ENCODE measurements at regions not wholly inside any gene's neighbourhood (a gene's known extent, or its start where the extent isn't known, plus 50 kb on each side); places are given as distances from the start of the nearest gene placed in this dataset.

DNA sequence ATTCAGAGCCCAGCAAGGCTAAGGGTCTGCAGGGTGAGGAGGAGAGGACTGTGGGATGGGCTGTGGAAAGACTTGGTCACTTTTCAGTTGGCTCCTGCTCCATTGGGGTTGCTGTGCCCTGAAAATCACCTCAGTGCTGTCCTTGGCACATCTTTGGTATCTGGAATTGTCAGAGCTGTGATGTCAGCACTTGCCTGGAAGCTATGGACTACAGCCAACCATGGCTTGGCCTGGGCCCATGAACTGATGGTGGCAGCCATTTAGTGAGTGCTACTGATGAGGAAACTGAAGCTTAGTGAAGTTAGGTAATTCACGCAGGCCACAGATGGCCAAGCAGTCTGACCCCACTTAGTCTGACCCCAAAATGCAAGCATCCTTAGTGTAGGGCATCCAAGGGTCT lies 121.8 kb upstream of the SERPINE2 start:
- Histone ChIP-seq H3K4me3 (no peak overlapping the region), H3K9me3 (no peaks in the 10 kb centered on the region), H3K27ac (no peak overlapping the region), H3K36me3 (no peaks in the 10 kb centered on the region), H3K27me3 (no peaks in the 10 kb centered on the region), H3K4me1 (peaks cover 0 to 54% (median 0%) of the 10 kb centered on the region in 9 donors)
- peak; percentile 29 to 42 for DNase-seq
- TF ChIP-seq, protein P1, sequence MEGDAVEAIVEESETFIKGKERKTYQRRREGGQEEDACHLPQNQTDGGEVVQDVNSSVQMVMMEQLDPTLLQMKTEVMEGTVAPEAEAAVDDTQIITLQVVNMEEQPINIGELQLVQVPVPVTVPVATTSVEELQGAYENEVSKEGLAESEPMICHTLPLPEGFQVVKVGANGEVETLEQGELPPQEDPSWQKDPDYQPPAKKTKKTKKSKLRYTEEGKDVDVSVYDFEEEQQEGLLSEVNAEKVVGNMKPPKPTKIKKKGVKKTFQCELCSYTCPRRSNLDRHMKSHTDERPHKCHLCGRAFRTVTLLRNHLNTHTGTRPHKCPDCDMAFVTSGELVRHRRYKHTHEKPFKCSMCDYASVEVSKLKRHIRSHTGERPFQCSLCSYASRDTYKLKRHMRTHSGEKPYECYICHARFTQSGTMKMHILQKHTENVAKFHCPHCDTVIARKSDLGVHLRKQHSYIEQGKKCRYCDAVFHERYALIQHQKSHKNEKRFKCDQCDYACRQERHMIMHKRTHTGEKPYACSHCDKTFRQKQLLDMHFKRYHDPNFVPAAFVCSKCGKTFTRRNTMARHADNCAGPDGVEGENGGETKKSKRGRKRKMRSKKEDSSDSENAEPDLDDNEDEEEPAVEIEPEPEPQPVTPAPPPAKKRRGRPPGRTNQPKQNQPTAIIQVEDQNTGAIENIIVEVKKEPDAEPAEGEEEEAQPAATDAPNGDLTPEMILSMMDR (IDR thresholded peaks at IDR 0.05): no peak
- intact Hi-C loops (cut with DNase I): no loop called here
- 71 to 78% methylated on average over 1 of the region's 1 CpG for WGBS, 2 donors
- ATAC-seq: peak in 4 of 8 donors; percentile 23 to 55 (median 38)

DNA sequence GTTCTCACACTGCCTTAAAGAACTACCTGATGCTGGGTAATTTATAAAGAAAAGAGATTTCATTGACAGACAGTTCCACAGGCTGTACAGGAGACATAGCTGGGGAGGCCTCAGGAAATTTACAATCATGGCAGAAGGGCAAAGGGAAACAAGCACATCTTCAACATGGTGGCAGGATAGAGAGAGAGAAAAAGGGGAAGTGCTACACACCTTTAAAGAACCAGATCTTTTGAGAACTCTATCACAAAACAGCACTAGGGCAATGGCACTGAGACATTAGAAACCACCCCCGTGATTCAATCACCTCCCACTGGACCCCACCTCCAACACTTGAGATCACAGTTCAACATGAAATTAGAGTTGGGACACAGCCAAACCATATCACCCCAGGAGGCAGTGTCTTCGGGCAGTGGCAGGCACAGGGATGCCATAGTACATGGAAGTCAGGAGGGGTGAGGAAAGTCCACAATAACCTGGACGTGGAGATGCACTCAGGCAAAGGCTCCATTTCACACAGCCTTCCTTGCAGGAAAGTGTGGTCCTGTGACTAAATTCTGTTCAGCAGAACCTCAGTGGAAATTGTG lies 120.4 kb upstream of the SERPINE2 start:
- H3K9me3 ChIP-seq: no peaks in the 10 kb centered on the region
- H3K27ac ChIP-seq: no peak overlapping the region
- ATAC-seq: no peak
- H3K27me3 ChIP-seq: no peaks in the 10 kb centered on the region
- no peak overlapping the region for H3K4me3 ChIP-seq
- H3K4me1 ChIP-seq: peaks cover 0 to 40% (median 0%) of the 10 kb centered on the region in 9 donors
- intact Hi-C loops (cut with DNase I): no loop called here
- 84 to 85% methylated on average over 3 of the region's 3 CpGs for WGBS, 2 donors
- DNase-seq: no peak
- TF ChIP-seq, protein P1 (IDR thresholded peaks at IDR 0.05): no peak
- H3K36me3 ChIP-seq: no peaks in the 10 kb centered on the region

DNA sequence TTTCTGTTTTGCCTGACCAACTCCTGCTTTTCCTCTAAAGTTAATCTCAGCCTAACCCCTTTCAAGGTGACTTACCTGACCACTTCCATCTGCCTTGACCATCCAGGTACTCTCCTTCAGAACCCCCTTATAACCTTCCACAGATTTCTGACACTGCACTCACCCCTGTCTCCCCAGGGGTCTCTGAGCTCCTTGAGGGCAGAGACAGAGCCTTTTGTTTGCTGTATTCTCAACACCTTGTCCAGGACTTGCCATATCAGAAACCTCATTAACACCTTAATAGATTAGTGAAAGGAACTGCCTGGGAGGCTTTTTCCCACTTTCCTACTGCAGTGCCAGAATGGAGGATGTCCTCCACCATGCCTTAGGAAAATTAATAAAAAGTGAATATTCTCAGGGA lies 119.7 kb upstream of the SERPINE2 start:
- H3K27me3 ChIP-seq: no peaks in the 10 kb centered on the region
- no peaks in the 10 kb centered on the region for H3K9me3 ChIP-seq
- no peak for ATAC-seq
- DNase-seq: no peak
- H3K4me3 ChIP-seq: no peak overlapping the region
- peaks cover 0 to 36% (median 0%) of the 10 kb centered on the region in 9 donors for H3K4me1 ChIP-seq
- intact Hi-C loops (cut with DNase I): no loop called here
- no peak overlapping the region for H3K27ac ChIP-seq
- TF ChIP-seq, protein P1 (IDR thresholded peaks at IDR 0.05): no peak
- H3K36me3 ChIP-seq: no peaks in the 10 kb centered on the region

DNA sequence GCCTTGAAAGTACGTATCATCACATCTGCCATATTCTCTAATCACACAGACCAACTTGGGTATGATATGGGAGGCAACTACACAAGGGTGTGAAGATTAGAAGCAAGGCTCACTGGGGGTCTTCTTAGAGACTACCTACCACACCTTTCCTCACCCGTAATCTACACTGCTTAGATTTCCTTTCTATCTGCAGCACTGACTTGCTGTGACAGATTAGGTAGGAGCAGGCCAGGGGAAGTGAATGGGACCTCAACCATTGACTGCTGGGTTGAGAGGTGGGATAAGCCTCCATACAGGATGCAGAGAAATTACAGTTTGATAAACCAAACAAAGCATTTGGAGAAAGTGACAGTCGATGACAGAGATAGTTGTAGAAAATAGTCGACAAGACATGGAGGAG lies 119.0 kb upstream of the SERPINE2 start:
- DNase-seq: no peak
- WGBS, 2 donors: 46 to 52% methylated on average over 4 of the region's 4 CpGs

More for the DNA sequence above, 119.0 kb upstream of the SERPINE2 start:
- ATAC-seq: no peak
- Histone ChIP-seq H3K4me1 (peaks cover 0 to 31% (median 0%) of the 10 kb centered on the region in 9 donors), H3K9me3 (no peaks in the 10 kb centered on the region), H3K27ac (no peak overlapping the region), H3K4me3 (no peak overlapping the region), H3K36me3 (no peaks in the 10 kb centered on the region), H3K27me3 (no peaks in the 10 kb centered on the region)
- intact Hi-C loops (cut with DNase I): no loop called here
- TF ChIP-seq, protein P1 (IDR thresholded peaks at IDR 0.05): no peak
